GM18861 (cell line): ENCODE measurements at regions not wholly inside any gene's neighbourhood (a gene's known extent, or its start where the extent isn't known, plus 50 kb on each side); places are given as distances from the start of the nearest gene placed in this dataset.
A peak's percentile ranks its signal among the peaks of the same experiment; 100 is the strongest.
"Not testable (repeated sequence)": the region's sequence is repeated elsewhere in the genome, so short reads cannot be mapped to it uniquely, and the experiment has no call there.

Experiments
- ATAC-seq: cut with Tn5 transposase; IDR thresholded peaks from one replicate; pipeline ENCODE4 v1.9.1; 2021; ENCODE audit not compliant: unreplicated experiment

GRCh38 chrX:36642052-36642451 is 366.1 kb upstream of the FAM47C start:
- no peak for ATAC-seq

DNA sequence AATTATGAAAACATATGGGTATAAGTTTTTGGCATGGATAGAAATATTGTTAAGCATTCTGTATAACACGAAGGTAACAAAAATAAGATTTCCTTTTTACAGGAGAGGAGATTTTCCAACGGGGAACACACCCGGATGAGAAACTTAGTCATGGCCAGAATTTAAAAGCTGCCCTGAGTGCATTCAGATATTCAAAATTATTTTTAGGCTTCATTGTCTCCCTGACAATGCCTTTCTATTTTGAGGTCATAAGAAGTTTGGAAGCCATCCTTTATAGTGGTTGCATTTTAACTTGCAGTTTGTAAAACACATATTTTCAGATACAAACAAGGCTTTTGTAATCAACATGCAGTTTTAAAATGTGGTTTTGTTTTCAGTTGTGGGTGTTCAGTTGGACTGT is 357.5 kb upstream of the FAM47C start:
- no peak for ATAC-seq

- ATAC-seq = no peak
Measured at GRCh38 chrX:36683507-36683906, 324.7 kb upstream of the FAM47C start.

- ATAC-seq = no peak
Measured at GRCh38 chrX:36684053-36684452, 324.1 kb upstream of the FAM47C start.

DNA sequence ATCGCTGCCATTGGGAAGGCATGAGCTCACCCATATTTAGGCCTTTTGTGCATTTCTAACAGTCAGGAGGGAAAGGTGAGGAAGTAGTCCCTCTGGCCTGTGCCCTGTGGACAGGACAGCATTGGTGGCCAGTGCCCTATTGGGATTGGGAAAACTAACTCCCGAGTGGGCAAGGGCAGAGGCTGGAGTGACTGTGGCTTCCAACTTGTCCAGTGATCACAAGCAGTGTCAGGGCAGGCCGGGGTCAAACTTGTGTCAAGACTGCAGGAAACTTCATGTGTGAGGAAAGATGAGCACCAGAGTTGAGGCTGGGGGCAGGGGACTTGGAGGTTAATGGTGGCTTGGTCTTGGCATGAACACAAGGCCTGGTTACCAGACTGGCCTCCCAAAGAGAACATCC is 286.2 kb upstream of the FAM47C start:
- no peak for ATAC-seq

DNA sequence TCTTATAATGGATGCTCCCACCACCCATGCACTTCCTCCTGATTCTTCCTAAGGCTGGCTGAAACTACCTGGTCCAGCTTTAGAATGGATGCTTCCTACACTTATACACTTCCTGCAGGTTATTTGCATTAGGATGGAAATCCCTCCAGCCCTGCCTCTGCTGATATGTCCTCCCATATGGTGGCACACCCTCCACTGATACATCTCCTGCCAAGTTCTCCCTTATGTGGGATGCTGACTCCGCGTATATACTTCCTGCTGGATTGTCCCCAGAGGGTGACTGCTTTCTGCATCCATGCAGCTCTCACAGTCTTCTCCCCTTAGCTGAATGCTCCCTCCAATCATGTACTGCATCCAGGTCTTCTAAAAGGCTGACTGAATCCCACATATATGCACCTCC is 254.6 kb upstream of the FAM47C start:
- ATAC-seq = no peak

DNA sequence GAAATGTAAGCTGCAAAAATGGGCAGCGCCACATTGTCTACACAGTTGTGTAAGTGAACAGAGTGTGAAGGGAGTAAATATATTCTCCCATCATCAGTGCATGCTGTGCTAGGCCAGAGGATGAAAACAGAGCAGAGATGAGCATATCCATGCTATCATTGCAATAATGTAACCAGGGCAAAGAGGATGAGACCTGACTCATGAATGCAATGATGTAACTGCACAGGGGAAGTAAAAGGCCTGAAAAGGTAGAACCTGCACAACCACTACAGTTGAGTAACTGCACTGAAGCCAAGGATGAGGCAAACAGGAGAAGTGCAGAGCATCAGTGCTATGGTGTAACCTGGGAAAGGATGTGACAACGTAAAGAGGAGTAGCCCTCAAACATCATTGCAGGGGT is 220.4 kb upstream of the FAM47C start:
- ATAC-seq = no peak

DNA sequence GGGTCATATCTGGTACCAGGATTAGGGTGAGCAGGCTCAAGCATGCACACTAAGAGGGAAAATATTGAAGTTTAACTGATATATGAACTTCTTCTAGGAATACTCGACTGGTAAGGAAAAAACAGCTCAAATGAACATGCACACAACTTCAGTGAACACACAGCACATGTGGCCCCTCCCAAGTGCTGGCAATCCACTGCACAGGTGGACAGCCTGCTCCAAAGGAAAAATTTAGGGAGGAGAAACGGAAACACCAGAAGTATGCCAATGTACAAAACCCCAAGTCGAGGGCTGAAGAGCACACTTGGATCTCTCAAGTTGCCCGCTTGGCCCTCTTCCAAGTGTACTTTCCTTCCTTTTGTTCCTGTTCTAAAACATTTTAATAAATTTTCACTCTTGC is 205.0 kb upstream of the FAM47C start:
- no peak for ATAC-seq

DNA sequence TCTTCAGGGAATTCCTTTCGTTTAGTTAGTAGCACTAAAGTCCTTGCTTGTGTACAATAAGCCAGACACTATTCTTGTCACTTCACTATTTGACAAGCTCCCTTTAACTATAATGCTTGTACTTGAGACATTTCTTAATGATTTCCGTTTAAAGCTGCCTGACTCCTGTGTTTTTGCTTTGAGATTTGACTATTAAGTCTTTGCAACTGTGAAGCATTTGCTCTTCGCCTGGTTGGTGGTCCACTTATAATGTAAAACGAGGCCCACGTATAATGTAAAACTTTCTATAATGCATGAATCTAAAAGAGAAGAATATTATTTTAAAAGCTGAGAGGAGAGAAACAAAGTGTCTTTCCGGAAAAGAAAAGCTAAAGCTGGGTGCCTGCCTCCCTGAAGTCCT is 204.1 kb upstream of the FAM47C start:
- ATAC-seq = no peak

- ATAC-seq = no peak
Measured at GRCh38 chrX:36844857-36845256, 163.3 kb upstream of the FAM47C start.

GRCh38 chrX:36847496-36847895 is 160.7 kb upstream of the FAM47C start:
- no peak for ATAC-seq

- no peak for ATAC-seq
Measured at GRCh38 chrX:36849407-36849806, 158.8 kb upstream of the FAM47C start.

GRCh38 chrX:36856849-36857248 is 151.3 kb upstream of the FAM47C start:
- ATAC-seq = no peak

- ATAC-seq = no peak
Measured at GRCh38 chrX:36859231-36859630, 148.9 kb upstream of the FAM47C start.

DNA sequence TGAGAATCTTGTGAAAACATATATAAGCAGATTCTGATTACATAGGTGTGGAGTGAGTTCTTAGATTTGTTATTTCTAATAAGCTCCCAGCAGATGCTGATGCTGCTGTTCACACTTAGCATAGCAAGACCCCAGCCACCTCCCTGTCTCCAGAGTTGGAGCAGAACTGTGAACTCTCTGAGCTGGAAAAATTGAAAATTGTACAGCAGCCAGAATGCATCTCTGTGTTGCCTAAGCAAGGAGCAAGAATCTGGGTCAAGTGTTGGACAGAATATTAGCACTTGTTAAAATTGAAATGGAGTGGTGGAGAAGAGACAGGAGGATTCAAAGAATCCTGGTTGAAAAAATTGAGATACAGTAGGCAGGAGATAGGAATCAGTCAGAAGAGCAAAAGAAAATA is 146.6 kb upstream of the FAM47C start:
- ATAC-seq = no peak

DNA sequence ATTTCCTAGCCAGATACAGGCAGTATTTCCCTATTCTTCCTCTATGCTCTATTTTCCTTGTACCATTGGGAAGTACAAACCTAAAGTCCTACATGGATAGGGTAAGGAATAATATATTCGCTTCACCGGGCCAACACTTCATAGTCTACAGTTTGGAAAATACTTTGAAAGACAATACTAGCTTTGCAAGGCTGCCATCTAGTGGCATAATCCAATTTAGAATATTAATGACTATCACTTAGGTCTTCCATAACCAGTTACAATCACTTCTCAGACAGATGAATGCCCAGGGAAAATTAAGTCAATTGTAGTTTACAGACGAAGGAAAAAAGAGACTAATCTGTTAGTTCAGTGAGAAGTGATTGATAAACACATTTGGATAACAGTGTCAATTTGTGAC is 141.0 kb upstream of the FAM47C start:
- ATAC-seq = no peak

GRCh38 chrX:36868592-36868991 is 139.6 kb upstream of the FAM47C start:
- ATAC-seq = no peak

DNA sequence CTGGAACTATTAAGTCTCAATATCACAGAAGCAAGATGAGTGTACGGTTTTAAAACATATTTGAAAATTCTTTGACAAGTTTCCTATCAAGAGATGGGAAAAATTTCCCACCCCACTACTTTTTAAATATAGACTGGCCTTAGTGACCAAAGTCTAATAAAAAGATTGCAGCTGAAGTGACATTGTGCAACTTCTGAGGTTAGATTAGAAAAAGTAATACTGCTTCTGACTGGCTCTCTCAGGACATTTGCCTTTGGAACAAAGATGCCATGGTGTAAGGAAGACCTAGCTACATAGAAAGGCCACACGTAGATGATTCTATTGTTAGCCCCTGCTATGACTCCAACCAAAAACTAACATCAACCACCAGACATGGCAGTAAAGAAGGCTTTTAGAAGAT is 138.7 kb upstream of the FAM47C start:
- no peak for ATAC-seq

DNA sequence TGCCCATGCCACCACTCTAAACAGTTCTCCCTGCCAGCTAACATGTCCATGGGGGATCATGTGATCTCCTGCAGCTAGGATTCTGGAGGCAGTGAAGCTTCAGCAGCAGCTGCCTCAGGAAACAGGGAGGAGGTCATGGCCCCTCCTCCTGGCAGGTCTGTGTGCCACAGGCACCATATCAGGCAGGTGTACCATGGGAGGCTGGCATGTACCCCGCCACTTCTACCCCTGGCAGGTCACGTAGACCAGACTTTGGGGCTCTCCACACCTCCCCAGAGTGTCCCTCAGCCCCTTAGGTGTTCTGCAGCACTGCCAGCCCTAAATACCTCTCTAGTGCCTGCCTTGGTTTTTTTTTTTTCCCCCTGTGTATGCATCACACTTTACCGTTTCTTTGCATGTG is 110.5 kb upstream of the FAM47C start:
- ATAC-seq = no peak

DNA sequence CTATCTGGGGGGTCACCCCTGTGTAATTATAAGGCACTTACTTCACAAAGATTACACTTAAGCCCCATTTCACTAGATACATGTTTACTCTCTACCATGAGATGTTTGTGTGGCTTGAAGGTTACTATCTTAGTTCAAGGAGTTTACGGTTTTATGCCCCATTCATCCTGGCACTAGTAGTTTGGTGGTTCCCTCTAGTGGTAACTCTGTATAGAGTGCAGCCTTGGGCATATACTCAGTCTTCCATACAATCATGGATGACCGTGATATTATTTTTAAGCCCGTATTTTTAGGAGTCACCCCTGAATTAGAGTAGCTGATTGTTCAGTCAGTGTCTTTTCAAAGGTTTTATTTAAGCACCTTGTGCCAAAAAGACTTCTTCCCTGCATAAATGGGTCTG is 109.9 kb upstream of the FAM47C start:
- ATAC-seq = peak; percentile 78

GRCh38 chrX:36904561-36904960 is 103.6 kb upstream of the FAM47C start:
- not testable (repeated sequence) for ATAC-seq

GRCh38 chrX:36908801-36909675 is 99.1 kb upstream of the FAM47C start:
- peak; percentile 97 for ATAC-seq

DNA sequence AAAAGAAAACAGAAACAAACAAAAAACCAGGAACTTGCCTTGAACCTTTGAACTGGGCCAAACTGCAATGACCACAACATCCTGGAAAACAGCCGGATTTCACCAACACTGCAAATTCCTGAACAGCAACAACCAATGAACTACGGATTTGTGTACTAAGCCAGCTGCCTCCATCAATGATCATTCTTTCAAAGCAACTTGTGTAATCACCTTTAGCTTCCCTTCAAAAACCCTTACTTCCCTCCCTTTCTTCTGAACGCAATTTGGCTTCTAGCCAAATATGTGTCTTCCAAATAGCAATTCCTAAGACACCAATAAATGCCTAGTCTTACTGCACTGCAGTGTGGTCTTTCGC is 98.5 kb upstream of the FAM47C start:
- no peak for ATAC-seq
